Thyroid gland (tissue), 4 donors: ENCODE measurements at regions not wholly inside any gene's neighbourhood (a gene's known extent, or its start where the extent isn't known, plus 50 kb on each side); places are given as distances from the start of the nearest gene placed in this dataset.

Experiments
- POLR2A ChIP-seq, 2 donors: fragments of 450-650 bp; IDR thresholded peaks; one replicate each; pipeline ENCODE4 v1.6.1; 2017; ENCODE audit warnings: antibody characterized with exemption in 2 of 2, mild to moderate bottlenecking in 2 of 2, moderate library complexity in 1 of 2
- TF ChIP-seq, protein P1 (sequence below), 6 experiments: fragments of 200-600 bp in 3 of 6; fragments of 450-650 bp in 3 of 6; sonication (generic) in 3 of 6; IDR thresholded peaks; one replicate each; pipeline ENCODE4 v1.5.1; 2016 to 2019; ENCODE audit warnings: antibody characterized with exemption in 6 of 6, mild to moderate bottlenecking in 2 of 6, inconsistent platforms in 1 of 6, moderate library complexity in 1 of 6

DNA sequence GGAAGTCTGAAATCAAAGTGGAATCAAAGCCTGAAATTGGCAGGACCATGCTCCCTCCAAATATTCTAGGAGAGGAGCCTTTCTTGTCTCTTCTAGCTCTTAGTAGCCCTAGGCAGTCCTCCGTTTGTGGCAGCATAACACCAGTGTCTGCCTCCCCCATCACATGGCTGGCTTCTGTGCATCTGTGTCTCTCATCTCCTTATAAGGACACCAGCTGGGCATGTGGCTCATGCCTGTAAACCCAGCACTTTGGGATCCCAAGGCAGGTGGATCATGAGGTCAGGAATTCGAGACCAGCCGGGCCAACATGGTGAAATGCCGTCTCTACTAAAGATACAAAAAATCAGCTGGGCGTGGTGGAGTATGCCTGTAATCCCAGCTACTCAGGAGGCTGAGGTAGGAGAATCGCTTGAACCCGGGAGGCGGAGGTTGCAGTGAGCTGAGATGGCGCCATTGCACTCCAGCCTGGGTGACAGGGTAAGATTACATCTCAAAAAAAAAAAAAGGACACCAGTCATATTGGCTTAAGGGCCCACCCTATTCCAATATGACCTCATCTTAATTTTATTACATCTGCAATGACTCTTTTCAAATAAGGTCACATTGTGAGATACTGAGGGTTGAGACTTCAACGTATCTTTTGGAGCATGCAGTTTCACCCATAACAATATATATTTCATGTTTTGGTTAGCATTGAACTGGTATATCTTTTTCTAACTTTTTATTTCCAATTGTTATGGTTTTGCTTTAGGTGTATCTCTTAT, 148.0 kb upstream of the TPM1 start:
- TF ChIP-seq, protein P1, sequence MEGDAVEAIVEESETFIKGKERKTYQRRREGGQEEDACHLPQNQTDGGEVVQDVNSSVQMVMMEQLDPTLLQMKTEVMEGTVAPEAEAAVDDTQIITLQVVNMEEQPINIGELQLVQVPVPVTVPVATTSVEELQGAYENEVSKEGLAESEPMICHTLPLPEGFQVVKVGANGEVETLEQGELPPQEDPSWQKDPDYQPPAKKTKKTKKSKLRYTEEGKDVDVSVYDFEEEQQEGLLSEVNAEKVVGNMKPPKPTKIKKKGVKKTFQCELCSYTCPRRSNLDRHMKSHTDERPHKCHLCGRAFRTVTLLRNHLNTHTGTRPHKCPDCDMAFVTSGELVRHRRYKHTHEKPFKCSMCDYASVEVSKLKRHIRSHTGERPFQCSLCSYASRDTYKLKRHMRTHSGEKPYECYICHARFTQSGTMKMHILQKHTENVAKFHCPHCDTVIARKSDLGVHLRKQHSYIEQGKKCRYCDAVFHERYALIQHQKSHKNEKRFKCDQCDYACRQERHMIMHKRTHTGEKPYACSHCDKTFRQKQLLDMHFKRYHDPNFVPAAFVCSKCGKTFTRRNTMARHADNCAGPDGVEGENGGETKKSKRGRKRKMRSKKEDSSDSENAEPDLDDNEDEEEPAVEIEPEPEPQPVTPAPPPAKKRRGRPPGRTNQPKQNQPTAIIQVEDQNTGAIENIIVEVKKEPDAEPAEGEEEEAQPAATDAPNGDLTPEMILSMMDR (IDR thresholded peaks at IDR 0.05), result no peak
- no peak for TF ChIP-seq POLR2A (IDR thresholded peaks at IDR 0.05)
